ENCODE measurements at regions not wholly inside any gene's neighbourhood (a gene's known extent, or its start where the extent isn't known, plus 50 kb on each side); places are given as distances from the start of the nearest gene placed in this dataset.

DNA sequence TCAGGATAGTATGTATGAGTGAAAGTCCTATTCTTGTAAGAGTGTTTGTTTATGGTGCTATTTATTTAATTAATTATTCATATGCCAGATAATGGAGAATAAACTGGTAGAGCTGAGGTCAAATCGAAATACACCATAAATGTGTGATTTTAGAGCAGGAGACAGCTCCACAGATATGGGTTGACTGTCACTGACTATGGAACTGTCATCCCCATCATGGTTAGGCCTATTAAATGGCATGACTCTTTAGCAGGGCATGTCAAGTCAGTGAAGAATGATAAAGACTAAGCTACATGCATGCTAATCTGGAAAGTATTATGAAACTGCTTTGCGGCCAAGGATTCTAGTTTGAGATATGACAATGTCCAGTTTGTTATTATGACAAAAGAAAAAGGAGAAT, 658.6 kb downstream of the ISL1 start:
- DNase-seq (ENCODE audit: low read depth), result no peak

DNA sequence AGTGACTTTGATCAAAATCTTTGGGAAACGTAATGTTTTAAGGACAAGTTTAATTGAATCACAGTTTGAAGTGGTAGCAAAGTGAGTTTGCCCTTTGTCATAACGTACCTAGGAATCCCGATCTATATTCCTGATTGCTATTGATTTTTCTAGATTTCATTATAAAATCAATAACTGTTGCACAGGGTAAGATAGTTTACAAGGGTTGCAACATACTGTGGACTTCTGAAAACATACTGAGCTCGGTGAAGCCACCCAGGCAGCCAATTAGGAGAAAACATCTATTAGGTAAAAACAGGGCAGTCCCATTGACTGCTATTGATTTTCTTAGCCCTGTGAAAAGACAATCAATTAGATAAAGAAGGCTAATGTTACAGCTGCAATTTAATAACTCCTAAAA, 659.9 kb downstream of the ISL1 start:
- TF ChIP-seq, protein P1, sequence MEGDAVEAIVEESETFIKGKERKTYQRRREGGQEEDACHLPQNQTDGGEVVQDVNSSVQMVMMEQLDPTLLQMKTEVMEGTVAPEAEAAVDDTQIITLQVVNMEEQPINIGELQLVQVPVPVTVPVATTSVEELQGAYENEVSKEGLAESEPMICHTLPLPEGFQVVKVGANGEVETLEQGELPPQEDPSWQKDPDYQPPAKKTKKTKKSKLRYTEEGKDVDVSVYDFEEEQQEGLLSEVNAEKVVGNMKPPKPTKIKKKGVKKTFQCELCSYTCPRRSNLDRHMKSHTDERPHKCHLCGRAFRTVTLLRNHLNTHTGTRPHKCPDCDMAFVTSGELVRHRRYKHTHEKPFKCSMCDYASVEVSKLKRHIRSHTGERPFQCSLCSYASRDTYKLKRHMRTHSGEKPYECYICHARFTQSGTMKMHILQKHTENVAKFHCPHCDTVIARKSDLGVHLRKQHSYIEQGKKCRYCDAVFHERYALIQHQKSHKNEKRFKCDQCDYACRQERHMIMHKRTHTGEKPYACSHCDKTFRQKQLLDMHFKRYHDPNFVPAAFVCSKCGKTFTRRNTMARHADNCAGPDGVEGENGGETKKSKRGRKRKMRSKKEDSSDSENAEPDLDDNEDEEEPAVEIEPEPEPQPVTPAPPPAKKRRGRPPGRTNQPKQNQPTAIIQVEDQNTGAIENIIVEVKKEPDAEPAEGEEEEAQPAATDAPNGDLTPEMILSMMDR (conservative IDR thresholded peaks at IDR 0.05; ENCODE audit: low read depth, low read length), result no peak
- no peak for DNase-seq (ENCODE audit: low read depth)
- H3K4me3 ChIP-seq (ENCODE audit: low read length), result no peak overlapping the region

More for the DNA sequence above, 658.6 kb downstream of the ISL1 start:
- H3K4me3 ChIP-seq (ENCODE audit: low read length), result no peak overlapping the region
- TF ChIP-seq, protein P1 (conservative IDR thresholded peaks at IDR 0.05; ENCODE audit: low read depth, low read length), result no peak

DNA sequence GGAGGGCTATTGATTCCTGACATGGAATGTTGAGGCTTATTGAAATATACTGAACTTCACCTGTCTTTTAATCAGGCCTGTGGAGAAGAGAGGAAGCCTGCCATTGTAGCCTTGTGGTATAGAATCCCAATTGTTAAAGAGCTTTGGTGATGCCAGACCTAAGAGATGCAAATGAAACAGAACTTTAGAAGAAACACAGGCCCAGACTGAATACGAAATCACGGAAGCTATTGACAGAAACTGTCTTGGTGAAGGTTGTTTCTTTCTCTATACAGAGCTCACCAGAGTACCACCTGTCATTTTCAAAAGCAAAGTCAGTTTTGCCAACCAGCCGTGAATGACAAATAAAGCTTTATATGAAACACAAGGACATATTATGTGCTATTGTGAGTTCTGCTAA, 660.3 kb downstream of the ISL1 start:
- DNase-seq (ENCODE audit: low read depth), result no peak
- H3K4me3 ChIP-seq (ENCODE audit: low read length), result no peak overlapping the region
- TF ChIP-seq, protein P1 (conservative IDR thresholded peaks at IDR 0.05; ENCODE audit: low read depth, low read length), result no peak

DNA sequence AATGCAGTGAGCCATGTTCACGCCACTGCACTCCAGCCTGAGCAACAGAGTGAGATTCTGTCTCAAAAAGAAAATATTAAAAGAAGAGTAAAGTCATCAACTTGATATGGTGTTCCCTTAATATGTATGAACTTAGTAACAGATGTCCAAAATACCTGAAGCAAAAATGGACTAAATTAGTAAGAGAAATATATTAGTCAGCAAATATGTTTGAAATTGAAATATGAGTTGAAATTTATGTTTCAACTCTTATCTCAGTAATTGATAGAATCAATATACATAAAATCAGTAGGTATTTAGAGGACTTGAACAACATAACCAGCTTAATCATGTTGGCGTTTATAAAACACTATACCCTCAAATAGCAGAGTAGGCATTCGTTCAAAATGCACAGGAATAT, 668.5 kb downstream of the ISL1 start:
- H3K4me3 ChIP-seq (ENCODE audit: low read length), result no peak overlapping the region
- DNase-seq (ENCODE audit: low read depth), result no peak
- TF ChIP-seq, protein P1 (conservative IDR thresholded peaks at IDR 0.05; ENCODE audit: low read depth, low read length), result no peak

DNA sequence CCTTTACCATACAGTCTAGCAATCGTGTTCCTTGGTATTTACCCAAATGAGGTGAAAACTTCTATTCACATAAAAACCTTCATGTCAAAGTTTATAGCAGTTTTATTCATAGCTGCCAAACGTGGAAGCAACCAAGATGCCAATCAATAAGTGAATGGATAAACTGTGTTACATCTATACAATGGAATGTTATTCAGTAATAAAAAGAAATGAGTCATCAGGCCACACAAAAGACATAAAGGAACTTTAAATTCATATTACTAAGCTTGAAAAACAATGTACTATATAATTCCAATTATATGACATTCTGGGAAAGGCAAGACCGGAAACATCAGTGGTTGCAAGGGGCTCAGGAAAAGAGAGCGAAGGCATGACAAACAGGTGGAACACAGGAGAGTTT, 679.9 kb downstream of the ISL1 start:
- DNase-seq (ENCODE audit: low read depth), result no peak
- TF ChIP-seq, protein P1 (conservative IDR thresholded peaks at IDR 0.05; ENCODE audit: low read depth, low read length), result no peak
- no peak overlapping the region for H3K4me3 ChIP-seq (ENCODE audit: low read length)

DNA sequence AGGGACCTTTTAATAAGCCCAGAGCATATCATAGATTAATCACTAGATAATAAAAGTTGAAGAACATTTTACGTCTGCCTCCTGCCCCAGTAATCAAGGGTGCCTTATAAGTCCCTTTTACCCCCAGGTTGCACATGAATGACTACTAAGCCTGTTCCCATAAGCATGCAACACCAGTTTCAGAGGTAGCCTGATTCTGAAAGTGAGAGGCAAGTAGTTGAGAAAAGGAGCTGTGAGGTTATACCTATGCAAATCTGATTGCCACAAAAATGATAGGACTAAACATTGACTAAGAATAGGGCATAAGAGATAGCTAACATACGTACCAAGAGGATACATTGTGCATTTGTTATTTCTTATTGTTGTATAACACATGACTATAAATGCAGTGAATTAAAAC, 681.9 kb downstream of the ISL1 start:
- TF ChIP-seq, protein P1 (conservative IDR thresholded peaks at IDR 0.05; ENCODE audit: low read depth, low read length), result no peak

DNA sequence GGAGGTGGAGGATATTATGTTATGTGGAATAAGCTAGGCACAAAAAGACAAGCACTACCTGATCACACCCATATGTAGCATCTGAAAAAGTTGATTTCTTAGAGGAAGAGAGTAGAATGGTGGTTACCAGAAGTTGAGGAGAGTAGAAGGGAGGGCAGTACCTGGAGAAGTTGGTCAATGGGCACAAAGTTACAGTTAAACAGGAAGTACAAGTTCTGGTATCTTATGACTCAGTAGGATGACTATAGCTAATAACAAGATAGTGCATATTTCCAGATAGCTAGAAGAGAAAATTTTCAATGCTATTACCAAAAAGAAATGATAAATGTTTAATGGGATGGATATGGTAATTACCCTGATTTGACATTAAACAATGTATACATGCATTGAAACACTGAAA, 686.7 kb downstream of the ISL1 start:
- H3K4me3 ChIP-seq (ENCODE audit: low read length), result no peak overlapping the region
- TF ChIP-seq, protein P1 (conservative IDR thresholded peaks at IDR 0.05; ENCODE audit: low read depth, low read length), result no peak
- DNase-seq (ENCODE audit: low read depth), result no peak

More for the DNA sequence above, 681.9 kb downstream of the ISL1 start:
- no peak overlapping the region for H3K4me3 ChIP-seq (ENCODE audit: low read length)
- no peak for DNase-seq (ENCODE audit: low read depth)

Measured in retinal pigment epithelial cell (primary cell).